Fibroblast of mammary gland (primary cell): ENCODE measurements at regions not wholly inside any gene's neighbourhood (a gene's known extent, or its start where the extent isn't known, plus 50 kb on each side); places are given as distances from the start of the nearest gene placed in this dataset.

ENCODE experiments used
- DNase-seq: peaks from one replicate; pipeline ENCODE4 v3.0.0-alpha.2; 2010; ENCODE audit warnings: low read depth
- H3K4me3 ChIP-seq: 2 replicates; pipeline ENCODE4 v1.5.1; 2011; ENCODE audit warnings: low read depth, mild to moderate bottlenecking, low read length, moderate library complexity; ENCODE audit not compliant: control insufficient read depth
- TF ChIP-seq, protein P1 (sequence below): conservative IDR thresholded peaks from 2 replicates; pipeline ENCODE4 v1.5.1; 2011; ENCODE audit warnings: low read depth, low read length, inconsistent platforms; ENCODE audit not compliant: control insufficient read depth, insufficient read depth

DNA sequence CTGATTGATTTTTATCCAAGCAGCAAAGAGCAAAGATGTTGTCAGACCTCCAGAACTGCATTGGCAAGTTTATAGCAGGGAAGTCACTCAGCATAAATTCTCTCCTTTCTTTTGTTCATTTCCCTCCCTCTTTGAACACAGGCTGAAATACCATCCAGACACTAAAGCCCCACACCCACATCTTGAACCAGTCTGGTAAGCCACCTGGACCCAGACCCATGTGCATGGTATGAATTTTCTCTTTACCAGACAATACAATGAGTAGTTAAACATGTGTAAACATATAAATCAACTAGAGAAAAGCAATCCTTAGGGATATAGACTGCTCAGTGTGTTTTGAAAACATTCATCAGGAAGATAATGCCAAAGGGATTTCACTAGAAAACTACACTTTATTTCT, 488.3 kb upstream of the FLRT2 start:
- TF ChIP-seq, protein P1, sequence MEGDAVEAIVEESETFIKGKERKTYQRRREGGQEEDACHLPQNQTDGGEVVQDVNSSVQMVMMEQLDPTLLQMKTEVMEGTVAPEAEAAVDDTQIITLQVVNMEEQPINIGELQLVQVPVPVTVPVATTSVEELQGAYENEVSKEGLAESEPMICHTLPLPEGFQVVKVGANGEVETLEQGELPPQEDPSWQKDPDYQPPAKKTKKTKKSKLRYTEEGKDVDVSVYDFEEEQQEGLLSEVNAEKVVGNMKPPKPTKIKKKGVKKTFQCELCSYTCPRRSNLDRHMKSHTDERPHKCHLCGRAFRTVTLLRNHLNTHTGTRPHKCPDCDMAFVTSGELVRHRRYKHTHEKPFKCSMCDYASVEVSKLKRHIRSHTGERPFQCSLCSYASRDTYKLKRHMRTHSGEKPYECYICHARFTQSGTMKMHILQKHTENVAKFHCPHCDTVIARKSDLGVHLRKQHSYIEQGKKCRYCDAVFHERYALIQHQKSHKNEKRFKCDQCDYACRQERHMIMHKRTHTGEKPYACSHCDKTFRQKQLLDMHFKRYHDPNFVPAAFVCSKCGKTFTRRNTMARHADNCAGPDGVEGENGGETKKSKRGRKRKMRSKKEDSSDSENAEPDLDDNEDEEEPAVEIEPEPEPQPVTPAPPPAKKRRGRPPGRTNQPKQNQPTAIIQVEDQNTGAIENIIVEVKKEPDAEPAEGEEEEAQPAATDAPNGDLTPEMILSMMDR, result no peak
- no peak for DNase-seq
- no peak overlapping the region for H3K4me3 ChIP-seq

GRCh38 chr14:85042301-85042700, 487.6 kb upstream of the FLRT2 start:
- DNase-seq, result no peak
- H3K4me3 ChIP-seq, result no peak overlapping the region
- TF ChIP-seq, protein P1, result no peak

- no peak overlapping the region for H3K4me3 ChIP-seq
- no peak for DNase-seq
- TF ChIP-seq, protein P1, result no peak
Observed at GRCh38 chr14:85050180-85050579, 479.8 kb upstream of the FLRT2 start.

GRCh38 chr14:85052646-85053045, 477.3 kb upstream of the FLRT2 start:
- DNase-seq, result no peak
- no peak overlapping the region for H3K4me3 ChIP-seq
- TF ChIP-seq, protein P1, result no peak

DNA sequence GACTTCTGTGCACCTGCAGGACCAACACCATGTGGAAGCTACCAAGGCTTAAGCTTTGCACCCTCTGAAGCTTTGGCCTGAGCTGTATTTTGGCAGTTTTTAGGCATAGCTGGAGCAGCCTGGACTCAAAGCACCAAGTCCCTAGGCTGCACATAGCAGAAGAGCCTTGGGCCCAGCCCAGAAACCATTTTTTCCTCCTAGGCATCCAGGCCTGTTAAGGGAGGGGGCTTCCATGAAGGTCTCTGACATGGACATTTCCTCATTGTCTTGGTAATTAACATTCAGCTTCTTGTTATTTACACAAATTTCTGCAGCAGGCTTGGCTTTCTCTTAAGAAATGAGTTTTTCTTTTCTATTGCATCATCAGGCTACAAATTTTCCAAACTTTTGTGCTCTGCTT, 475.8 kb upstream of the FLRT2 start:
- TF ChIP-seq, protein P1, result no peak
- no peak overlapping the region for H3K4me3 ChIP-seq
- DNase-seq, result no peak

GRCh38 chr14:85056267-85056666, 473.7 kb upstream of the FLRT2 start:
- no peak for DNase-seq
- no peak overlapping the region for H3K4me3 ChIP-seq
- TF ChIP-seq, protein P1, result no peak

- TF ChIP-seq, protein P1, result no peak
- no peak overlapping the region for H3K4me3 ChIP-seq
- DNase-seq, result no peak
Observed at GRCh38 chr14:85057221-85057620, 472.7 kb upstream of the FLRT2 start.
